Ammon's horn (tissue), 1 donor: ENCODE measurements at regions not wholly inside any gene's neighbourhood (a gene's known extent, or its start where the extent isn't known, plus 50 kb on each side); places are given as distances from the start of the nearest gene placed in this dataset.
A peak's percentile ranks its signal among the peaks of the same experiment; 100 is the strongest.
"Not testable (repeated sequence)": the region's sequence is repeated elsewhere in the genome, so short reads cannot be mapped to it uniquely, and the experiment has no call there.

ENCODE experiments used
- DNase-seq: peaks from one replicate; pipeline ENCODE4 v3.0.0-alpha.2; 2016; ENCODE audit warnings: low spot score

- no peak for DNase-seq
These were observed 573.0 kb upstream of the ATXN7L3B start for GRCh38 chr12:73964641-73965040.

DNA sequence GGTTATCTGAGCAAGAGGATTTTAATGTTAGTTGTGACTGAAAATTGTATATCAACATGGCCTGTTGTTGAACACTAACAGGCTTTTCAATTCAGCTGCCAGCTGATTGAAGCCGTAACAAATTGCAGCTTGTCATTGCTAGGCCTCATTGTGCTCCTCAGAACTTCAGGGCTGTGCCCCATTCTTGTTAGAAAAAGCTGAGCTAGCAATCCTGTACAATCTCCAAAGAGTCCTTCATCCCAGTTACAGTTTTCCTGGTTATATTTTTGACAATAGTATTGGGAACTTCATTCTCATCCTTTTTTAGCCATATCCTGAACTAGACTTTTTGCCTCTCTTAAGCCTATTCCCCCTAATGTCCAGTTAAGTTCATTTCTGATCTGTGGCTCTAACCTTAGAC is 564.1 kb upstream of the ATXN7L3B start:
- no peak for DNase-seq

- DNase-seq: no peak
These were observed 553.1 kb upstream of the ATXN7L3B start for GRCh38 chr12:73984552-73984951.

- no peak for DNase-seq
These were observed 546.5 kb upstream of the ATXN7L3B start for GRCh38 chr12:73991138-73991537.

DNA sequence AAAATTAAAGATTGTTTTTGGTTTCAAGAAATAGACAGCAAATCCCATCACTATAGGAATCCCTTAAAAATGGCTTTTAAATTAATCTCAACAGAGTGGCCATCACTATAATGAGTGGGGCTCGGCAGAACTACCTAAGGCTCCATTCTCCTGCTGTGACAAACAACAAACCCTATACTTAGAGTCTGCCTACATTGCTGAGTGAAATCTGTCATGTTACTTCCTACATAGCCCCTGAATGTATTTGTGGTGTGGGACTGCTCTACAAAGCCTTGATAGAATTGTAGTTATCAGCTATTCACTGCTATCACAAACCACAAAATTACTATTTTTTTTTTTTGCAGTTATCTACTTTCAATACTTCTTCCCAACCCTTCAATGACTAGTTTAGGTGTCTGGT is 538.7 kb upstream of the ATXN7L3B start:
- DNase-seq: no peak

GRCh38 chr12:74015118-74015517 is 522.5 kb upstream of the ATXN7L3B start:
- DNase-seq: no peak

DNA sequence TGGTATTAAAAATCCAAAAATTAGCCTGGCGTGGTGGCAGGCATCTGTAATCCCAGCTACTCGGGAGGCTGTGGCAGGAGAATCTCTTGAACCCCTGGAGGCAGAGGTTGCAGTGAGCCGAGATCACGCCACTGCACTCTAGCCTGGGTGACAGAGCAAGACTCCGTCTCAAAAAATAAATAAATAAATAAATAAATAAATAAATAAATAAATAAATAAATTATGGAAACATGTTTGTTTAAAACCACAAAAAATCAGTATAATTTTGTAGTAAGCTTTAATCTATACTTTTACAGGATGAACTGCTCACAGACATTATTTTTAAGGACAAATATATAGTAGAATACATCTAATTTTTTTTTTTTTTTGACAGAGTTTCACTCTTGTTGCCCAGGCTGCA is 521.3 kb upstream of the ATXN7L3B start:
- DNase-seq: not testable (repeated sequence)

- DNase-seq: no peak
These were observed 518.8 kb upstream of the ATXN7L3B start for GRCh38 chr12:74018849-74019248.

GRCh38 chr12:74021937-74022336 is 515.7 kb upstream of the ATXN7L3B start:
- peak; percentile 68 for DNase-seq

DNA sequence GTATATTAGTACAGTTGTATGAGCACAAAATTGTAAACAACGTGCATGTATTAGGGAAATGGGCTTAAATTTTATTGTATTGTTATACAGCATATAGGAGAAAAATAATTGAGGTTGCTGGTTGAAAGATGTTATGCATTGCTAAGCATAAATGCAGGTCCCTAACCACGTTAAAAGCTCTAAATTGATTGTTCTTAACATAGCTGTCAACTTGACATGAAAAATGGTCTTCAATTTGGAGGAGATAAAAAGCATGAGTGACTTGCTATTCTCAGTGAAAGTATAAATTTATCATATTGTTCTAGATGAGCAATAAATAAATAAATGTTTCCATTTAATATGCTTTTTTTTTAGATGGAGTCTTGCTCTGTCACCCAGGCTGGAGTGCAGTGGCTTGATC is 506.6 kb upstream of the ATXN7L3B start:
- DNase-seq: no peak

DNA sequence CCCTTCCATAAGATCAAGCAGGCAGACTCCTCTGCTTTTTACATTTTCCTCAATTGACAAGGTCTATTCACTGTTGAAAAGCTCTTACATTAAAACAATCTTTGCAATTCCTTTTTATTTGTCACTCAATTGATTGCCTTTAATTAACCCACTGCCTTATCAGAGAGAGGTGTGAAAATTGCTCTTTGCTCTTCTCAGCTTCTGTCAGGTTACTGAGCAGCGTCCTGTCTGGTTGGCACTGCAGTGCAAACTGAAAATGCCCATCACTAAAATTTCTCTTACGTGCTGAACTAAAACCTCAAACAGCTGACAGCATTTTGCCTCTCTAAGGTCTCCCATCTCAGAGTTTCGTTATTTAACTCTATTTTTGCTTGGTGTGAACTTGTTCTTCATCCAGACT is 504.1 kb upstream of the ATXN7L3B start:
- no peak for DNase-seq

GRCh38 chr12:74039138-74039537 is 498.5 kb upstream of the ATXN7L3B start:
- DNase-seq: not testable (repeated sequence)

DNA sequence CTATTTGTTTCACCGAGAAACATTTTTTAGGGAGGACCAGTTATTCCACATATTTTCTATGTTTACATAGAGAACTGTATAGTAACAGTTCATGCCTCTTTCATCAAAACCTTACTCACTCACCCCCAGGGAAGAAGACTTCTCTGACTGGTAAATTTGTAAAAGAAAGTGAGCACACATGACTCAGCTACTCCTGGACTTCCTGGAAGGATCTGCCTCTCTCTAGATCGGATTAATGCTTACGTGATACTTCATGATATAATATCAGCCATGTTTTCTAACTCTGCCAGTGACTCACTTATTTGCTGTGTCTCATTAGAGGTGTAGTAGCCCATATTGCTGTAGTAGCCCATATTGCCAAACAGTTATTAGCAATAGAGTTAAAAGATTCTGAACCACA is 494.3 kb upstream of the ATXN7L3B start:
- no peak for DNase-seq

GRCh38 chr12:74049348-74049747 is 488.3 kb upstream of the ATXN7L3B start:
- DNase-seq: no peak

DNA sequence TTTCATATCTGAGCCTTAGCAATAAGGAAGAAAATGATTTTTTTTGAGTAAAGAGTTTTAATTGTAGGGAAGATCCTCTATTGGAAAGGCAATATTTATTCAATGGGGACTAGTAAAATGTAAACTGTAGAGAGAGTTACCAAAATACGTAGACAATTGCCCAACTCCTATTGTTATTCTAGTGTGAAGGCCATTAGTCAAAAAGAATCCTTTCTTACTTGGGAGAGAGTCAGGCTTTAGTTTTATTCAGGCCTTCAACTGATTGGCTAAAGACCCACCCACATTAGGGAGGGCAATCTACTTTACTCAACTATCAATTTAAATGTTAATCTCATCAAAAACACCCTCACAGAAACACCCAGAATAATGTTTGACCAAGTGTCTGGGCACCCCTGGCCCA is 485.8 kb upstream of the ATXN7L3B start:
- DNase-seq: no peak

DNA sequence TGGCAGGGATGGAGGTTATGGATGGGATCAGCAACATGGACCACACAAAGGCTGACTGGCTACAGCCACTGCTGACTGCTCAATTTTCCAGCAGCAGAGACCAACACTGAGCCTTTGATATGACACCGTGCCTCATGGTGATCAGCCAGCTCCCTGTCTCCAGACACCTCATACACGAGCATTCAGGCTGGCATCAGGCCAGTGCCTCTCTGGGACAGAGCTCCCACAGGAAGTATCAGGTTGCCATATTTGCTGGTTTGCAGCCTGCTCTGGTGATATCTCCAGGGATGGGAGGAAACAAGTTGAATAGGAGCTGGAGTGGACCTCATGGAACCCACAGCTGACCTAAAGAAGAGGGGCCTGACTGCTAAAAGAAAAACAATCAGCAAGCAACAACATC is 471.2 kb upstream of the ATXN7L3B start:
- no peak for DNase-seq

GRCh38 chr12:74071182-74071581 is 466.5 kb upstream of the ATXN7L3B start:
- DNase-seq: no peak

DNA sequence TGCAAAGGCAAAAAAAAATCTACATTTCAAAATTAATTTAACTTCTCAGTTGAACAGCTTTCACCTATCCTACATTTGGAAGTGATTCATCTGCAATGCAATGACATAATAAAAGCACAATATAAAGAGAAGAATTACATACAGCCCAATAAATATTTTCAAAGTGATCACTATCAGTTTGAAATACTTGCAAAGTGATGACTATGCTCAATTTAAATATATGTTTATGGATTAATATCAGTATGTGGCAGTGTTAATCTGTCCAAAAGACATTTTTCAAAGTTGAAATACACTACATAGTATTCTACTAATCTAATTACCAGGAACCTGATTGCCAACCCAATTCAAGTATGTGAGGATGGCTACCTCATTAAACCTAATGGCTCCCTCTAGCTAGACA is 460.7 kb upstream of the ATXN7L3B start:
- no peak for DNase-seq

DNA sequence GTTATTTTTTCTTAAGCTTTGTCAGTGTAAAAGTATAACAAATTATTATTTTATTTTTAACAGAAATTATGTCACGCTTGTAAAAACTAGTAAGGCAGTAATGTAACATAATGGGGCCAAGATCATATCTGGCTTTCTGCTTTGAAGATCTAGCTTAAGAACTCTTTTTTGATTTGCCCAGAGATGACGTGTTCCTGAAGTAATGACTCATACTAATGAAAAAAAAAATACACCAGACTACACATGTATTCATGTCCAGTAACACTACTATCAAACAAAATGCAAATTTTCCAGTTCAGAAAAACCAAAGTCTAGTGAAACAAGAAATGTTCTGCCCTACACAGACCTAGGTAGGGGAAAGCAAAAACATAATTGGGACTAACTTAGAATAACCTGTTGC is 432.2 kb upstream of the ATXN7L3B start:
- DNase-seq: no peak

- DNase-seq: no peak
These were observed 428.9 kb upstream of the ATXN7L3B start for GRCh38 chr12:74108729-74109128.

GRCh38 chr12:74111688-74112360 is 425.8 kb upstream of the ATXN7L3B start:
- peak; percentile 61 for DNase-seq

DNA sequence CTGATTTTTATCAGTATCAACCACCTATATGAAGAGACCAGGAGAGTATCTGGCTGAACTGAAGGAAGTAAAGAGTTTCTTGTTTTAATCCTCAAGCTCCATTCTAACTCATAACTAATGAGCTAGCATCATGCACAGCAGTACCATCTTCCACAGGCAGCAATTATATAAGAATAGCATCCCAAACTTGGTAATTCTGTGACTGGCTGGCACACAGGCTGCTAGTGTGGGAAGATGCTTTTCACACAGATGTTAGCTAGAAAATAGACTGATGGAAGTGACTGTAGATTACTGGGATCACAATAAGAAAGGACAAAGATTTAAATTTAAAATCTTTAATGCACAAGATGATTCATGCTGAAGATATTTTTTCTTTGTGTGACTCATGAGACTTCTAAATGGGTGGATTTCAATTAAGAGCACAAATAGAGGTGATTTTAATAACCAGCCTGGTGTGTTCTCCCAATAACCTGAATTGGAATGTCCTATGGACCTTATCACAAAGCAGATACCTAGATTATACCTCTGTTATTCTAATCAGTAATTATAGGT is 417.7 kb upstream of the ATXN7L3B start:
- peak; percentile 40 for DNase-seq

GRCh38 chr12:74120644-74121043 is 417.0 kb upstream of the ATXN7L3B start:
- DNase-seq: no peak

DNA sequence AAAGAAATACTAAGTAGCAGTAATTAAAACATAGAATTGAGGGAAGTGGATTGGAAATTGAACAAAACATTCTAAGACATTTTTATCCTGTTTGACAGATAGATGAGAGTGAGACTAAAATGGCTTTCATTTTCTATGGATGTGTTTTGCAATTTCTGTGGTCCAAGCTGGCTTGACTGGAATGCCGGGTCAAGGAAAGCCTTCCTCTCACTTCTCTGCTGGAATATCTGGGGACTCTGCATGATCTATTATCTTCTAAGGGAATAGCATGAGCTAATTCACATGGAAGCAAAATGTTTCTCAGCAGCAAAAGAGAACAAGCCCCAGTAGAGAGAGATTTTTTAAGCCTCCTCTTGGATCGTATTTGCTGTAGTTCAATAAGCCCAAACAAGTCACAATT is 407.9 kb upstream of the ATXN7L3B start:
- DNase-seq: no peak
